GM12891 (cell line): ENCODE measurements at regions not wholly inside any gene's neighbourhood (a gene's known extent, or its start where the extent isn't known, plus 50 kb on each side); places are given as distances from the start of the nearest gene placed in this dataset.

Source experiments
- DNase-seq: peaks from one replicate; pipeline ENCODE4 v3.0.0; 2011; ENCODE audit warnings: low spot score; ENCODE audit not compliant: insufficient read length
- FAIRE-seq: peaks from 2 replicates; lab custom pipeline; 2011; peaks lifted over from hg19 to GRCh38; lab: Jason Lieb, UNC
- PAX5 ChIP-seq: IDR thresholded peaks from 2 replicates; pipeline ENCODE4 v1.6.1; 2011; ENCODE audit warnings: low read length, moderate library complexity, mild to moderate bottlenecking; ENCODE audit not compliant: insufficient read depth, severe bottlenecking
- POLR2A ChIP-seq: IDR thresholded peaks from 2 replicates; pipeline ENCODE4 v1.6.1; 2011; ENCODE audit warnings: low read depth, low read length, control low read depth
- POLR2AphosphoS5 ChIP-seq: IDR thresholded peaks from 2 replicates; pipeline ENCODE4 v1.6.1; 2011; ENCODE audit warnings: low read depth, low read length, control low read depth
- POU2F2 ChIP-seq: IDR thresholded peaks from 2 replicates; pipeline ENCODE4 v1.6.1; 2011; ENCODE audit warnings: low read depth, mild to moderate bottlenecking, control low read depth, low read length, moderate library complexity
- SPI1 ChIP-seq: IDR thresholded peaks from 2 replicates; pipeline ENCODE4 v1.6.1; 2011; ENCODE audit warnings: low read depth, low read length, control low read depth
- TAF1 ChIP-seq: IDR thresholded peaks from 2 replicates; pipeline ENCODE4 v1.6.1; 2011; ENCODE audit warnings: low read depth, low read length, control low read depth

DNA sequence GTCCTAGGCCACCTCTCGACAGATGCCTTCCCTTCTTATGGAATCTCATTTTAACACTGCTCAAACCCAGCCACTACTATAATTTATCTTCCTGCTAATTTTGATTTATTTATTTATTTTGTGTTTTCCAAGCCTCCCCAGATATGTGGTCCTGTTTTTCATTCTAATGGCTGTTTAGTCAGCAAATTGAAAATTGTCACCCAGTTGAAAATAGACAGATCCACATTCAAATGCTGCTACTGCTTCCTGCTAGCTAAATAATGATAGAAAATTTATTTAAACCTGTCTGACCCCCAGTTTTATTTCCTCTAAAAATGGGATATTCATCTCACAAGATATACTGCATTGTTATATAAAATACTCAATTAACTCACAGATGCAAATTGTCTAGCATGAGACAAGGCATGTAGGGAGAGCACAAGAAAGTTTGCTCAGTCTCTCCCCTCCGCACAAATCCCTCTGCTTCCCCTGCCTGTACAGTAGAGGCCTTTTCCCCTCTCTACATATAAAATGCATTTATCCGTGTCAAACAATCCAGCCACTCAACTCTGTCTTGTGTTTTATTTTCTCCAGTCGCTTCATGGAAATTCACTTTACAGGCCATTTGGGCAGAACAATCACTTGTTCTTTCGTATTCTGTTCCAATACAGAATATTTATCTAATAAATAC, 389.9 kb downstream of the SOX11 start:
- DNase-seq (no peak), FAIRE-seq (no peak)
- TF ChIP-seq TAF1 (no peak), PAX5 (no peak), SPI1 (no peak), POLR2A (no peak)

DNA sequence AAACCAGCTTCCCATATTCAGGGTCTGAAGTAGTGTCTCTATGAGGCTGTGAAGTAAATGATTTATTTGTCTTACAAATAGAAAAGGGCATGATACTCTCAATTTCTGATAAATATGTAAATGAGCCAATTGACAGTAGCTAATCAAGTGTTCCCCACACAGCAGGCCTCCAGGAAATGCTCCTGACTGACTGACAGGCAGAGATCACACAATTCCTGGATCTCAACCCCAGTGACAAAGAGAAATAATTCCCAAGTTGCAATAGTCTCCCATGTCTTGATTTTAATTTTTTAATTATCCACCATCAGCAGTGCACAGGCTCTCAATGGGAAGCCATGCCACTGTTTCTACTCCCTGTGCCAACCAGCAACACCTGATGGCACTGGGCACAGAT, 390.4 kb downstream of the SOX11 start:
- no peak for TF ChIP-seq POLR2A
- TF ChIP-seq POU2F2 = no peak
- no peak for TF ChIP-seq SPI1
- TF ChIP-seq PAX5 = no peak
- no peak for TF ChIP-seq POLR2AphosphoS5
- no peak for TF ChIP-seq TAF1
- no peak for DNase-seq
- no peak for FAIRE-seq

DNA sequence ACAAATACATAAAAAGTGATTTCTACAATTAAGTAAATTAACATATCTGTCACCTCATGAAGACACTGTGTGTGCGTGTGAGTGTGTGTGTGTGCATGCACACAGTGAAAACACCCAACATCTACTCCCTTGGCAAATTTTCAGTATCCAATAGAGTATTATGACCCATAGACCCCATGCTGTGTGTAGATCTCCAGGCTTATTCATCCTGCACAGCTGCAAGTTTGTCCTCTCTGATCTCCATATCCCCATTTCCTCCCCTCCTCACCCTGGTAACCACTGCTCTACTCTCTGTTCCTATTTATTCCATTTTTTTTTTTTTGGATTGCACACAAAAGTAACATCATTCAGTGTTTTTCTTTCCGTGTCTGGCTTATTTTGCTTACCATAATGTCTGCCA, 391.0 kb downstream of the SOX11 start:
- DNase-seq = no peak
- TF ChIP-seq TAF1 = no peak
- no peak for TF ChIP-seq SPI1
- no peak for TF ChIP-seq PAX5
- TF ChIP-seq POLR2A = no peak
- FAIRE-seq = no peak

DNA sequence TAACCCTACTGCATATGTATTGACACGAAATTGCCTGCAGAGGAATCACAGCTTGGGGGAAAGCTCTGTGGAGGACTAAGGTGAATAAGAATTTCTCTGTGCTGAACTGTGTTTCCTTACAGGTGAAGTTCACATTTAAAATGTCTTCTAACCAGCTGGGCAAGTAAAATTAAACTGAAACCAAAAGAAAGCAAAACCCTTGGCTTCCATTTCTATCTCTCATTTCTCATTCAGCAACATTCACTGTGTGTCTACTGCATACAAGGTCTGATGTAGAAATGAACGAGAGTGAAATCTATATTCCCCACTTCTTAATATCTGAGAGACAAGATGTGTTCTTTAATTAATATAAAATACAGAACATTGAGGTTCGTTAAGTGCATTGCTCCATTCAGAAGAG, 397.3 kb downstream of the SOX11 start:
- DNase-seq (no peak), FAIRE-seq (no peak)
- TF ChIP-seq TAF1 = no peak
- no peak for TF ChIP-seq SPI1
- TF ChIP-seq PAX5 = no peak
- no peak for TF ChIP-seq POLR2AphosphoS5
- no peak for TF ChIP-seq POU2F2
- TF ChIP-seq POLR2A = no peak

DNA sequence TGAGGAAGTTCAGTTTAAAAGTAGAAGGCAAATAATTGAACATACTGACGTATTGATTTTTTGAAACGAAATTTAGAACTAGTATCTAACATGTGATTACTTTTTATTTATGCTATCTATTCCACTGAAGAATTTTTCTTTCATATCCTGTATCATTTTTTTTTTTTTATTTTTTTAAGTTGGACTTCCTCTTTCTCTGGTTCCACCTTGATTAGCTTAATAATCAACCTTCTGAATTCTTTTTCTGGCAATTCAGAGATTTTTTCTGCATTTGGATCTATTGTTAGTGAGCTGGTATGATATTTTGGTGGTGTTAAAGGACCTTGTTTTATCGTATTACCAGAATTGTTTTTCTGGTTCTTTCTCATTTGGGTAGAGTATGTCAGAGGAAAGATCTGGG, 411.2 kb downstream of the SOX11 start:
- no peak for DNase-seq
- no peak for FAIRE-seq
- no peak for TF ChIP-seq SPI1
- no peak for TF ChIP-seq POLR2A
- TF ChIP-seq POLR2AphosphoS5 = no peak
- TF ChIP-seq PAX5 = no peak
- no peak for TF ChIP-seq POU2F2
- no peak for TF ChIP-seq TAF1

DNA sequence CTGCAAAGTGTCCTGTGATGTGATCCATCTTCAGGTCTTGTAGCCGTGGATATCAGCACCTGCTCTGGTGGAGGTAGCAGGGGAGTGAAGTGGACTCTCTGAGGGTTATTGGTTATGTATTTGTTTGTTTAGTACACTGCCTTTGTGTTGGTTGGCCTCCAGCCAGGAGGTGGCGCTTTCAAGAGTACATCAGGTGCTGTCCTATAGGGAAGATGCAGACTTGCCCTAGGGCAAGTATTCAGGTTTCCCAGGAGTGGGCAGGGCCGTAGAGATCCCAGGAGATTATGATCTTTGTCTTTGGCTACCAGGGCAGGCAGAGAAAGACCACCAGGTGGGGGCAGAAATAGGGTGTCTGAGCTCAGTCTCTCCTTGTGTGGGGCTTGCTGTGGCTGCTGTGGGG, 411.8 kb downstream of the SOX11 start:
- no peak for FAIRE-seq
- DNase-seq = no peak
- TF ChIP-seq POLR2A = no peak

DNA sequence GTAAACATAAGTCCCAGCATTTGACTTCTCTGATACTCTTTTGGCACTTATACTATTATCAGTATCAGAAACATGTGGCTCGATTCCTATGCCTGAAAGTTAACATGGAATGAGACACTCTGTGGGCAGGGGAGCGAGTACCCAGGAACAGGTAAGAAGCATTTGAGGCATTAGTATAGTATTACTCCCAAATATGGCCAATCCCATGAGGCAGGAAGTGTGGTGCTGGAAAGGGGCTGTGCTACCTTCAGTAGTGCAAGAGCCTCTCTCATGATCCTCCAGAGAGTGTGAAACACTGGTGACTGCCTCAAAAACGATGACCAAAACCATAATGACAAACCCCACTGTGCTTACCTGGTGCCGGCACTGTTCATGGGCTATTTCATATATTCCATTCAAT, 415.1 kb downstream of the SOX11 start:
- TF ChIP-seq POLR2AphosphoS5 (no peak), POLR2A (no peak), POU2F2 (no peak), PAX5 (no peak), SPI1 (no peak), TAF1 (no peak)
- no peak for FAIRE-seq
- DNase-seq = no peak

DNA sequence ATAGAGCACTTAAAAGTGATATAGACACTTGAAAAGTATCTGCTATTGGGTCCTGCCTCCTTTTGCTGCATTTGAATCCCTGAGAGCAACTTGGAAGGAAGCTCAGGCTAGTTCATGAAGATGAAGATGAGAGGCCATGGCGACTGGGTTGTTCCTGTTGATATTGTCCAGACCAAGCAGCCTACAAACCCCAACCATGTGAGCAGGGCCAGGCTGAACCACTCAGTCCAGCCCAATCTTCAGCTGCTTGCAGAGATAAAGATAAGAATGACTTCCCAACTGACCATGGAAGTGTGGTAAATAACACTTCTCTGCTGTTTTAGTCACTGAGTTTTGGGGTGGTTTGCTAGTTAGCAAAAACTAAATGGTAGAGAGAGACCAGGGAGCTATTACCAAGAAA, 417.6 kb downstream of the SOX11 start:
- no peak for TF ChIP-seq SPI1
- no peak for TF ChIP-seq POLR2A
- TF ChIP-seq PAX5 = no peak
- TF ChIP-seq POU2F2 = no peak
- TF ChIP-seq POLR2AphosphoS5 = no peak
- TF ChIP-seq TAF1 = no peak
- FAIRE-seq (no peak), DNase-seq (no peak)

DNA sequence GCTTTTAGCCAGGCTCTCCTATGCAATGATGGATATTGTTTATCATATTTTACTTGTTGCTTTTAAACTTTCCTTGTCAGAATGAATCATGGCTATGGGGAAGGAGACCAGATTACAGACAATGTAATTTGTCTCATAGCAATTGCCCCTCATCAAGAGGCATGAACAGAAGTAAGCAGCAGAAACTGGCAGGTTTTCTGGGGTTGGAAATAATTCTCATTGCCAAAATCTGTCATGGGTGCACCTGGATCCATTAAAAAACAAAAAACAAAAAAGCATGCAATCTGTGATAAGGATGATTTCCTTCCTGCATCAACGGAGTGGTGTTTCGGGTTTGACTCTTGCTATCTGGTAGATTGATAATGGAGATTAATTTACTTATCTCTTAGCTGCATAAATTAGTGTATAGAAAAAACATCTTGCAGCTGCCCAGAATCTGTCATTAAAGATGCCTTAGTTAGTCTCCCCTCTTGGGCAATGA, 419.6 kb downstream of the SOX11 start:
- FAIRE-seq (no peak), DNase-seq (no peak)
- no peak for TF ChIP-seq TAF1
- TF ChIP-seq POLR2A = no peak
- TF ChIP-seq PAX5 = no peak

DNA sequence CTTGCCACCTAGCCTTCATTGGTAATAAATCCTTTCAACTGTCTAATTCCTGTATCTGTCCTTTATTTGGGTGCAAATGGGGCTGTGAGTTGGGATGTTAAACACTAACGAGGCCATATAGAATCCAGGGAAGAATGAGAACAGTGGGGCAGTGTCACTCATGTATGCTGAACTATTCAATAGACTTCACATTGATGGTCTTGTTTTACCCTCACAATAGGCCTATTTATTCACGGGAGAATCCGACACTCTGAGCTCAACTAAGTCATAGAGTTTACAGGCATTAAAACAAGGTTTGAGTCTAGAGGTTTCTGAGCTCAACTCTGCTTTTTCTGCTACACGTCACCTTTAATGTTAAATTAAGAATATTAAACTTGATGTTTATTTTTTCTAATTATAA, 421.6 kb downstream of the SOX11 start:
- FAIRE-seq = no peak
- TF ChIP-seq POU2F2 (no peak), SPI1 (no peak), POLR2AphosphoS5 (no peak), PAX5 (no peak), TAF1 (no peak), POLR2A (no peak)
- DNase-seq = no peak

DNA sequence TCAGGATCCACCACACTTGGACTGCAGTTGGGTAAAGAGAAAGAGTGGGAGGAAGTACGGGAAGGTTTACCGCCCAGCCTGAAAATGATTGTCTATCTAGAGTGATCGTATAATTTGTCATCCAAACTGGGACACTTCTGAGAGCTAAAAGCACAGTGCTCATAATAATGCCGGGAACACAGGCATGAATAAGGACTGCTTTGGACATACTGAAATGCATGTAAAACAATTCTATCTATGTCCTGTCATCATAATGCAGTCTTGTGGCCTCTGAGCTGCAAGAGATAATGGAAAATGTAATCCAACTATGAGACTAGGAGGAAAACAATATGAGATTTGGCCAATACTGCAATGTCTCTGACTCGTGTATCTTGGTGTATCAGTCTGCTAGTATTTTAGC, 435.5 kb downstream of the SOX11 start:
- FAIRE-seq (no peak), DNase-seq (no peak)
- no peak for TF ChIP-seq SPI1
- TF ChIP-seq TAF1 = no peak
- TF ChIP-seq POLR2A = no peak
- TF ChIP-seq PAX5 = no peak
- TF ChIP-seq POLR2AphosphoS5 = no peak
- no peak for TF ChIP-seq POU2F2
